A549 (cell line): ENCODE measurements at regions not wholly inside any gene's neighbourhood (a gene's known extent, or its start where the extent isn't known, plus 50 kb on each side); places are given as distances from the start of the nearest gene placed in this dataset.

Experiments used
- ATAC-seq, 2 experiments: fragments of 200-7000 bp in 1 of 2; fragments of >200 bp in 1 of 2; cut with Nextera tagmentation in 1 of 2; cut with Tn5 transposase in 1 of 2; 3 replicates each; pipeline versions ENCODE4 v1.8.0 to v1.9.1; 2018 to 2020; ENCODE audit warnings: mild to moderate bottlenecking in 1 of 2, moderate library complexity in 1 of 2
- CTCF ChIA-PET: fragments of 300-600 bp; sonication (Branson Sonifier 250); formaldehyde crosslinking; extraction: SDS; loops from one replicate; lab custom pipeline; 2021; ENCODE audit warnings: antibody characterized with exemption, inconsistent platforms; lab: Yijun Ruan, JAX
- POLR2A ChIA-PET: fragments of 350-600 bp; formaldehyde crosslinking; extraction: SDS; loops from one replicate; lab custom pipeline; 2021; ENCODE audit warnings: antibody characterized with exemption, inconsistent platforms; lab: Yijun Ruan, JAX
- DNase-seq, 2 experiments: peaks; one replicate each; pipeline versions ENCODE4 v3.0.0 to v3.0.0-alpha.2; 2011 to 2016; ENCODE audit warnings: low read depth in 1 of 2, low spot score in 1 of 2
- FAIRE-seq: peaks from 2 replicates; lab custom pipeline; 2011; peaks lifted over from hg19 to GRCh38; lab: Jason Lieb, UNC
- H3K27ac ChIP-seq, 2 experiments: fragments of >200 bp; sonication (Bioruptor Twin); formaldehyde crosslinking; 3 replicates each; pipeline ENCODE4 v1.5.1; 2016 to 2017
- H3K4me1 ChIP-seq: fragments of >200 bp; sonication (Bioruptor Twin); formaldehyde crosslinking; 3 replicates; pipeline ENCODE4 v1.6.1; 2016
- H3K4me2 ChIP-seq: fragments of >200 bp; sonication (Bioruptor Twin); formaldehyde crosslinking; 3 replicates; pipeline ENCODE4 v1.6.1; 2016
- H3K4me3 ChIP-seq: fragments of >200 bp; sonication (Bioruptor Twin); formaldehyde crosslinking; 3 replicates; pipeline ENCODE4 v1.5.1; 2016
- H3K9me3 ChIP-seq: fragments of >200 bp; sonication (Bioruptor Twin); formaldehyde crosslinking; 3 replicates; pipeline ENCODE4 v1.6.1; 2016
- CBX2 ChIP-seq: fragments of 200-600 bp; sonication (generic); IDR thresholded peaks from 2 replicates; pipeline ENCODE4 v1.6.1; 2016; ENCODE audit warnings: low read depth, mild to moderate bottlenecking, borderline replicate concordance
- CBX8 ChIP-seq: fragments of 200-600 bp; sonication (generic); IDR thresholded peaks from 2 replicates; pipeline ENCODE4 v1.6.1; 2016
- CTCF ChIP-seq: fragments of >200 bp; sonication (Bioruptor Twin); formaldehyde crosslinking; IDR thresholded peaks from 3 replicates; pipeline ENCODE4 v1.5.1; 2016
- E2F6 ChIP-seq: IDR thresholded peaks from 2 replicates; pipeline ENCODE4 v1.6.1; 2012; ENCODE audit warnings: low read depth, borderline replicate concordance
- EHMT2 ChIP-seq: fragments of 200-600 bp; sonication (generic); IDR thresholded peaks from 2 replicates; pipeline ENCODE4 v1.6.1; 2016; ENCODE audit warnings: antibody characterized with exemption, low read depth, mild to moderate bottlenecking, moderate library complexity
- EP300 ChIP-seq, 2 experiments: fragments of >200 bp; sonication (Bioruptor Twin); formaldehyde crosslinking; IDR thresholded peaks; 2 replicates in 1 of 2; 3 replicates in 1 of 2; pipeline ENCODE4 v1.6.1; 2016 to 2017
- FOSL2 ChIP-seq, 2 experiments: fragments of 450-650 bp in 1 of 2; fragments of >200 bp in 1 of 2; sonication (Bioruptor Twin) in 1 of 2; formaldehyde crosslinking; IDR thresholded peaks; 2 replicates each; pipeline versions ENCODE4 v1.5.0 to v1.6.1; 2016 to 2020; ENCODE audit warnings: mild to moderate bottlenecking in 1 of 2, moderate library complexity in 1 of 2
- GATA3 ChIP-seq: IDR thresholded peaks from 2 replicates; pipeline ENCODE4 v1.6.1; 2012; ENCODE audit warnings: borderline replicate concordance
- HDAC2 ChIP-seq: fragments of 200-600 bp; sonication (generic); IDR thresholded peaks from 2 replicates; pipeline ENCODE4 v1.6.1; 2016
- HOXB5 ChIP-seq: fragments of 250-450 bp; sonication (Bioruptor Pico); IDR thresholded peaks from 2 replicates; pipeline ENCODE4 v1.5.0; 2020; ENCODE audit warnings: mild to moderate bottlenecking, moderate library complexity
- MAX ChIP-seq: IDR thresholded peaks from 2 replicates; pipeline ENCODE4 v1.6.1; 2012
- MAZ ChIP-seq: fragments of 150-350 bp; IDR thresholded peaks from 2 replicates; pipeline ENCODE4 v1.6.1; 2014; ENCODE audit warnings: antibody characterized with exemption, low read depth, low read length, borderline replicate concordance
- RFX5 ChIP-seq: fragments of 450-650 bp; IDR thresholded peaks from 2 replicates; pipeline ENCODE4 v1.7.1; 2014; ENCODE audit warnings: antibody characterized with exemption, mild to moderate bottlenecking, moderate library complexity
- USF2 ChIP-seq: fragments of 450-650 bp; IDR thresholded peaks from 2 replicates; pipeline ENCODE4 v1.6.1; 2014; ENCODE audit warnings: antibody characterized with exemption
- ZSCAN20 ChIP-seq: fragments of 250-450 bp; sonication (Bioruptor Pico); IDR thresholded peaks from 2 replicates; pipeline ENCODE4 v1.8.0; 2022; ENCODE audit warnings: mild to moderate bottlenecking, moderate library complexity
- WGBS: methylation state at CpG from one replicate; pipeline ENCODE4 v1.1.6; 2017; ENCODE audit errors: missing lambda C conversion rate; 5-methylcytosine and 5-hydroxymethylcytosine counted together

- TF ChIP-seq E2F6, result no peak
- no peak for TF ChIP-seq CBX2
- no peak for TF ChIP-seq MAX
- TF ChIP-seq HDAC2, result no peak
- no peak for TF ChIP-seq USF2
- no peak for TF ChIP-seq EP300 (IDR thresholded peaks at IDR 0.05)
- TF ChIP-seq GATA3, result no peak
- TF ChIP-seq, all 56 proteins: peak for 0
Observed at GRCh38 chr6:170101281-170102035, 189.4 kb downstream of the DLL1 start (continued).

- H3K4me1 ChIP-seq, result no peaks in the 10 kb centered on the region
- TF ChIP-seq MAZ, result no peak
- no peak for TF ChIP-seq ZSCAN20 (CRISPR knock-in tag)
- TF ChIP-seq MAX, result no peak
- no peak for TF ChIP-seq HOXB5 (CRISPR knock-in tag)
- TF ChIP-seq, all 56 proteins: peak for 0
- ATAC-seq (no peak), FAIRE-seq (no peak), DNase-seq (no peak)
- Histone ChIP-seq H3K4me3 (no peak overlapping the region), H3K27ac (no peak overlapping the region), H3K4me2 (no peak overlapping the region), H3K9me3 (no peaks in the 10 kb centered on the region)
- ChIA-PET POLR2A (no interaction called here), CTCF (interaction anchor here (0.7 kb wide), 1 partner anchor 8 kb away, joined by 3 read pairs; no protein-coding TSS in a partner anchor)
- 43% methylated on average over 3 of the region's 8 CpGs for WGBS
Observed at GRCh38 chr6:170100046-170100445, 190.8 kb downstream of the DLL1 start.

- no peak for DNase-seq
- ATAC-seq, result no peak
- POLR2A ChIA-PET, result no interaction called here
Observed at GRCh38 chr6:170099387-170099786, 191.5 kb downstream of the DLL1 start.

More at GRCh38 chr6:170099387-170099786, 191.5 kb downstream of the DLL1 start:
- Histone ChIP-seq H3K4me2 (no peak overlapping the region), H3K27ac (no peak overlapping the region), H3K4me1 (no peaks in the 10 kb centered on the region), H3K4me3 (no peak overlapping the region), H3K9me3 (no peaks in the 10 kb centered on the region)
- no peak for TF ChIP-seq EHMT2
- no peak for TF ChIP-seq CBX8
- TF ChIP-seq FOSL2 (IDR thresholded peaks at IDR 0.05), result no peak
- no peak for TF ChIP-seq FOSL2 (CRISPR knock-in tag; IDR thresholded peaks at IDR 0.05)
- no peak for TF ChIP-seq E2F6
- TF ChIP-seq RFX5, result no peak
- no peak for TF ChIP-seq CTCF
- 62% methylated on average over 11 of the region's 11 CpGs for WGBS
- CTCF ChIA-PET, result interaction anchor here (0.7 kb wide), 1 partner anchor 9 kb away, joined by 3 read pairs; no protein-coding TSS in a partner anchor
- FAIRE-seq, result no peak
